ENCODE measurements at regions not wholly inside any gene's neighbourhood (a gene's known extent, or its start where the extent isn't known, plus 50 kb on each side); places are given as distances from the start of the nearest gene placed in this dataset.

- no peaks in the 10 kb centered on the region for H3K4me1 ChIP-seq
- in situ Hi-C loops (cut with MboI; ENCODE audit: low sequenced_read_pairs in 4 of 4) (no loop called here), intact Hi-C loops (cut with DNase I; ENCODE audit: low total_unique reads) (no loop called here)
- no peak for ATAC-seq
- H3K27me3 ChIP-seq, result no peaks in the 10 kb centered on the region
- no peaks in the 10 kb centered on the region for H3K36me3 ChIP-seq
- H3K4me3 ChIP-seq, result no peak overlapping the region
- H3K27ac ChIP-seq, result no peak overlapping the region
- H3K9me3 ChIP-seq, result no peaks in the 10 kb centered on the region
- no peak for DNase-seq
- TF ChIP-seq POLR2A (IDR thresholded peaks at IDR 0.05), result no peak
- TF ChIP-seq, protein P1, sequence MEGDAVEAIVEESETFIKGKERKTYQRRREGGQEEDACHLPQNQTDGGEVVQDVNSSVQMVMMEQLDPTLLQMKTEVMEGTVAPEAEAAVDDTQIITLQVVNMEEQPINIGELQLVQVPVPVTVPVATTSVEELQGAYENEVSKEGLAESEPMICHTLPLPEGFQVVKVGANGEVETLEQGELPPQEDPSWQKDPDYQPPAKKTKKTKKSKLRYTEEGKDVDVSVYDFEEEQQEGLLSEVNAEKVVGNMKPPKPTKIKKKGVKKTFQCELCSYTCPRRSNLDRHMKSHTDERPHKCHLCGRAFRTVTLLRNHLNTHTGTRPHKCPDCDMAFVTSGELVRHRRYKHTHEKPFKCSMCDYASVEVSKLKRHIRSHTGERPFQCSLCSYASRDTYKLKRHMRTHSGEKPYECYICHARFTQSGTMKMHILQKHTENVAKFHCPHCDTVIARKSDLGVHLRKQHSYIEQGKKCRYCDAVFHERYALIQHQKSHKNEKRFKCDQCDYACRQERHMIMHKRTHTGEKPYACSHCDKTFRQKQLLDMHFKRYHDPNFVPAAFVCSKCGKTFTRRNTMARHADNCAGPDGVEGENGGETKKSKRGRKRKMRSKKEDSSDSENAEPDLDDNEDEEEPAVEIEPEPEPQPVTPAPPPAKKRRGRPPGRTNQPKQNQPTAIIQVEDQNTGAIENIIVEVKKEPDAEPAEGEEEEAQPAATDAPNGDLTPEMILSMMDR (IDR thresholded peaks at IDR 0.05 in 4 of 5, conservative IDR thresholded peaks at IDR 0.05 in 1 of 5), result no peak
These were observed 63.2 kb downstream of the RGS2 start for GRCh38 chr1:192872010-192872409.

- no peak overlapping the region for H3K27ac ChIP-seq
- H3K4me1 ChIP-seq, result no peaks in the 10 kb centered on the region
- ATAC-seq (no peak), DNase-seq (no peak)
- intact Hi-C loops (cut with DNase I; ENCODE audit: low total_unique reads), result no loop called here
- TF ChIP-seq, protein P1 (IDR thresholded peaks at IDR 0.05 in 4 of 5, conservative IDR thresholded peaks at IDR 0.05 in 1 of 5), result no peak
- no peak for TF ChIP-seq POLR2A (IDR thresholded peaks at IDR 0.05)
- H3K36me3 ChIP-seq, result no peaks in the 10 kb centered on the region
- in situ Hi-C loops (cut with MboI; ENCODE audit: low sequenced_read_pairs in 4 of 4), result no loop called here
- H3K4me3 ChIP-seq, result no peak overlapping the region
- no peaks in the 10 kb centered on the region for H3K9me3 ChIP-seq
- H3K27me3 ChIP-seq, result no peaks in the 10 kb centered on the region
These were observed 65.0 kb downstream of the RGS2 start for GRCh38 chr1:192873836-192874235.

- Histone ChIP-seq H3K36me3 (no peaks in the 10 kb centered on the region), H3K4me3 (no peak overlapping the region), H3K4me1 (no peaks in the 10 kb centered on the region), H3K9me3 (no peaks in the 10 kb centered on the region), H3K27ac (no peak overlapping the region), H3K27me3 (no peaks in the 10 kb centered on the region)
- in situ Hi-C loops (cut with MboI; ENCODE audit: low sequenced_read_pairs in 4 of 4), result no loop called here
- intact Hi-C loops (cut with DNase I; ENCODE audit: low total_unique reads), result no loop called here
- ATAC-seq (no peak), DNase-seq (no peak)
- no peak for TF ChIP-seq POLR2A (IDR thresholded peaks at IDR 0.05)
- TF ChIP-seq, protein P1 (IDR thresholded peaks at IDR 0.05 in 4 of 5, conservative IDR thresholded peaks at IDR 0.05 in 1 of 5), result no peak
These were observed 67.8 kb downstream of the RGS2 start for GRCh38 chr1:192876633-192877032.

DNA sequence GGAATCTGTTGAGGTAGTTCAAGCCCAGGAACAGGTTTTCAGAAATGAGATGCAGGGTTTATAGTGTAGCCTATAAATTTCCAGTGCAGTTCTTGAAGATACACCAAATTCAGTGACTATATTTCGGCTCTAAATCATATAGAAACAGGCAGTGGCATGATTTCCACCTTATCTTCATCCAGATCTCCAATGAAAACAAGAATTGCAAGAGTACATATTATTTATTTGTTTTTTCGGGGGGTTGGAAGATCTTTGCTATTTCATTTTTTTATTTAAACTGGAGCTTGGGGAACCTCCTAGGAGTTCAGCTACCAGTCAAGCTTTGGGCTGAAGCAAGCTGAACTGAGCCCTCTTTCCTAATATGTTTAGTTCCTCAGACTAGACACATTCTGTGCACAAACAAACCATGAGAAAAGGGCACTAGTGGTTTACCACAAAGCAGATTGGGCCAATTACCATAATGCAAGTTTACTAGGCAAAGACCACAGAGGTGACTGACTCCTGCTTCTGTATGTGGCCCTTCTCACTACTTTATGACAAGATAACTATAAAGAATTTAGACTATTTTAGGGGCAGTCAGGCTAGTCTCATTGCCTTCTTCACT lies 68.5 kb downstream of the RGS2 start:
- TF ChIP-seq, protein P1 (IDR thresholded peaks at IDR 0.05 in 4 of 5, conservative IDR thresholded peaks at IDR 0.05 in 1 of 5), result no peak
- TF ChIP-seq POLR2A (IDR thresholded peaks at IDR 0.05), result no peak
- no peaks in the 10 kb centered on the region for H3K4me1 ChIP-seq
- in situ Hi-C loops (cut with MboI; ENCODE audit: low sequenced_read_pairs in 4 of 4), result no loop called here
- H3K27me3 ChIP-seq, result no peaks in the 10 kb centered on the region
- no peak for ATAC-seq
- DNase-seq, result no peak
- no peak overlapping the region for H3K4me3 ChIP-seq
- intact Hi-C loops (cut with DNase I; ENCODE audit: low total_unique reads), result no loop called here
- H3K9me3 ChIP-seq, result no peaks in the 10 kb centered on the region
- H3K27ac ChIP-seq, result no peak overlapping the region
- no peaks in the 10 kb centered on the region for H3K36me3 ChIP-seq

DNA sequence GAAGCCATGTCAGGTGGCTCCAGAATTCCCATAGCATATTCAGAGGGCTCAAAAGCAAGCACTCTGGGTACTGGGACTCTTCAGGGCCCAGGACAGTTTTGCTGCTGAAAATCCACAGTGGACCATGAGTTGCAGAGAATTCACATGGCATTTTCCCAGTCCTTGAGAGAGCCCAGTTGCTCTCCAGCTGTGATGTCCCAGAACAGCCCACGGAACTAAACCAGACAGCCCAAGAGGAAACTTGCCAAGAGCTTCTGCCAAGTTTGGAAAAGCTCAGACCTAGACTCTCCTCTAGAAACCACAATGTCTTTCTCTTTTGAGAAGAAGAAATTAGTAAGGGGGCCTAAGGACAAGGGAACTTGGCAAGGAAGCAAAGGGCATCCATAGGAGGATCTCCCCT lies 69.4 kb downstream of the RGS2 start:
- Histone ChIP-seq H3K27ac (no peak overlapping the region), H3K4me1 (no peaks in the 10 kb centered on the region), H3K9me3 (no peaks in the 10 kb centered on the region), H3K36me3 (no peaks in the 10 kb centered on the region), H3K27me3 (no peaks in the 10 kb centered on the region), H3K4me3 (no peak overlapping the region)
- ATAC-seq (no peak), DNase-seq (no peak)
- in situ Hi-C loops (cut with MboI; ENCODE audit: low sequenced_read_pairs in 4 of 4), result no loop called here
- intact Hi-C loops (cut with DNase I; ENCODE audit: low total_unique reads), result no loop called here
- TF ChIP-seq POLR2A (IDR thresholded peaks at IDR 0.05), result no peak
- TF ChIP-seq, protein P1 (IDR thresholded peaks at IDR 0.05 in 4 of 5, conservative IDR thresholded peaks at IDR 0.05 in 1 of 5), result no peak
